ENCODE measurements at regions not wholly inside any gene's neighbourhood (a gene's known extent, or its start where the extent isn't known, plus 50 kb on each side); places are given as distances from the start of the nearest gene placed in this dataset.

DNA sequence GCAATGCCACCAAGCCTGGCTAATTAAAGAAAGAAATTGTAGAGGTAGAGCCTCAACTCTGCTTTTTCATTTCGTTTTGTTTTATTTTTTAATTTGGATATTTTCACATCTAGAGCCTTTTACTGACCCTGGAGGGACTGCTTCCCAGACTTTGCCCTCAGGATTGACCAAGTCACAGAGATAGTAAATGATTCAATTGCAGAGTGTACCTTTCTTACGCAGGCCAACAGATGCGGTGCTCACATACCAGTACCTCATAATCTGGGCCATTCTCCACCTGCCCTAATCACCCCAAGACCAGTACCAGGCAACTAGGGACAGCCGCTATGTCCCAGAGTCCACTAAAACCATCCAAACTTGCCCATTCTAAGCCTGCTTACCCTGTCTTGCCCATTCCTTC is 110.8 kb downstream of the DDX1 start:
- Mint-ChIP-seq H3K9me3 (ENCODE audit: unreplicated experiment) (no peaks in the 10 kb centered on the region), H3K27ac (ENCODE audit: low read depth, unreplicated experiment) (no peak overlapping the region), H3K27me3 (ENCODE audit: insufficient read depth, unreplicated experiment) (no peaks in the 10 kb centered on the region), H3K4me3 (ENCODE audit: unreplicated experiment) (no peak overlapping the region), H3K36me3 (ENCODE audit: insufficient read depth, unreplicated experiment) (no peaks in the 10 kb centered on the region), H3K4me1 (ENCODE audit: insufficient read depth, unreplicated experiment) (no peaks in the 10 kb centered on the region)
- TF ChIP-seq, protein P1, sequence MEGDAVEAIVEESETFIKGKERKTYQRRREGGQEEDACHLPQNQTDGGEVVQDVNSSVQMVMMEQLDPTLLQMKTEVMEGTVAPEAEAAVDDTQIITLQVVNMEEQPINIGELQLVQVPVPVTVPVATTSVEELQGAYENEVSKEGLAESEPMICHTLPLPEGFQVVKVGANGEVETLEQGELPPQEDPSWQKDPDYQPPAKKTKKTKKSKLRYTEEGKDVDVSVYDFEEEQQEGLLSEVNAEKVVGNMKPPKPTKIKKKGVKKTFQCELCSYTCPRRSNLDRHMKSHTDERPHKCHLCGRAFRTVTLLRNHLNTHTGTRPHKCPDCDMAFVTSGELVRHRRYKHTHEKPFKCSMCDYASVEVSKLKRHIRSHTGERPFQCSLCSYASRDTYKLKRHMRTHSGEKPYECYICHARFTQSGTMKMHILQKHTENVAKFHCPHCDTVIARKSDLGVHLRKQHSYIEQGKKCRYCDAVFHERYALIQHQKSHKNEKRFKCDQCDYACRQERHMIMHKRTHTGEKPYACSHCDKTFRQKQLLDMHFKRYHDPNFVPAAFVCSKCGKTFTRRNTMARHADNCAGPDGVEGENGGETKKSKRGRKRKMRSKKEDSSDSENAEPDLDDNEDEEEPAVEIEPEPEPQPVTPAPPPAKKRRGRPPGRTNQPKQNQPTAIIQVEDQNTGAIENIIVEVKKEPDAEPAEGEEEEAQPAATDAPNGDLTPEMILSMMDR (IDR thresholded peaks at IDR 0.05; ENCODE audit: unreplicated experiment) = no peak
- POLR2A ChIA-PET = no interaction called here
- BruUV-seq (replicated peaks) = no TSS peak
- intact Hi-C loops (cut with micrococcal nuclease) = no loop called here
- CTCF ChIA-PET = interaction anchor here (0.7 kb wide), 1 partner anchor 882 kb away, joined by 3 read pairs; no protein-coding TSS in a partner anchor
- no peak for DNase-seq (ENCODE audit: unreplicated experiment)

DNA sequence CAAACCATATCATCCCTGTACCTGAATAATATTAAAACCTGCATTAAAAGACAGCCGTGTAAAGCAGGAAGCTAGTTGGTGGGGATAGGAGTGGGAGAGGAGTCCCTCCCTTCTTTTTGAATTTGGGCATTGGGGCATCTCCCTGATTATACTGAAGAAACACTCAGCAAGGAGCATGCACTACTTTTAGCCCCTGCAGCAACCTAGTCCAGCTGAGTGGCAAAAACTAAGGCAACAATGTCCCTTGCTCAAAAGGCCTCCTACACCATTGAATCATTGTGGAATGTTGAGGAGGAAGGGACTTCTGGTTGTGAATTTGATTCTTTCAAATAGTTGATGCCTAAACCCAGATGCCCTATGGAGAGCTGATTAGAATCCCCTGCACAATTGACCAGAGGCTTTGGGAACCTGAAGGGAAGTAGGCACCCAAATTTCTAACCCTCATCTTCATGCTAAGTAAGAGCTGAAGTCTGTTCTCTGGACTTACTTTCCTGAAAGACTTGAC is 111.7 kb downstream of the DDX1 start:
- POLR2A ChIA-PET = no interaction called here
- CTCF ChIA-PET = interaction anchor here (0.9 kb wide), 1 partner anchor 9 kb away, joined by 3 read pairs; no protein-coding TSS in a partner anchor
- H3K4me3 Mint-ChIP-seq (ENCODE audit: unreplicated experiment) = no peak overlapping the region
- TF ChIP-seq, protein P1 (IDR thresholded peaks at IDR 0.05; ENCODE audit: unreplicated experiment) = no peak
- H3K36me3 Mint-ChIP-seq (ENCODE audit: insufficient read depth, unreplicated experiment) = no peaks in the 10 kb centered on the region
- H3K27ac Mint-ChIP-seq (ENCODE audit: low read depth, unreplicated experiment) = no peak overlapping the region
- no peaks in the 10 kb centered on the region for H3K9me3 Mint-ChIP-seq (ENCODE audit: unreplicated experiment)
- H3K4me1 Mint-ChIP-seq (ENCODE audit: insufficient read depth, unreplicated experiment) = no peaks in the 10 kb centered on the region
- no peak for DNase-seq (ENCODE audit: unreplicated experiment)
- intact Hi-C loops (cut with micrococcal nuclease) = no loop called here
- no peaks in the 10 kb centered on the region for H3K27me3 Mint-ChIP-seq (ENCODE audit: insufficient read depth, unreplicated experiment)
- BruUV-seq (replicated peaks) = no TSS peak

DNA sequence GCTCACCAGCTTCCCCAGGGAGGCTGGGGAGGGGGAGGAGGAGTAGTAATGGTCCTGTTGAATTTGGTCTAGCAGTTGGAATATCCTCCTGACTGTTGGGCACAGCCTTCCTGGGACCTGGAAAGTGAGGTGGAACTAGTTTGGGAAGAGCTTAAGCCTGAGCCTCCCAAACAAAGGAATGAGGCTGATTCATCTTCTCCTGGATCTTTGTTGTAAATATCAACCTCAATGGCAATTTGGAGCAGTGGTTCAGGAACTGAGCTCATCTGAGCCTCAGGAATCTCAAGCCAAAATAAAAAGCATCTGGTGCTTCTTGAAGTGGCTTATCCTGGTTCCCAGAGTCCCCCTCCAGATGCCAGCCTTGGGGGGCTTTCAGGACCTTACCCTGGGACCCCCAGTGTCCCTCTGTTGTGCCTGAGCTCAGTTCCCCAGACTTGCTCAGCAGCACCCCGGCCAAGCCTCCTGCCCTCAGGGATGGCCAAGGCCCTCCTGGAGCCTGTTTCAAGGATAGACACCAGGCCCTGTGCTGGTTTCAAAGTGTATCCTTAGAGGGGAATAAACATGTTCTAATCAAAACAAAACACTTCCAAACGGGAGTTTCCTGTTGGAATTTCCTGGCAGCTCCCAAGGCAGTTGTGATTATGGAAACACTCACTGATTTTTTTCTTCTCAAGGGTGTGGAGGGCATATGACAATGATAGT is 112.6 kb downstream of the DDX1 start:
- Mint-ChIP-seq H3K27ac (ENCODE audit: low read depth, unreplicated experiment) (no peak overlapping the region), H3K4me1 (ENCODE audit: insufficient read depth, unreplicated experiment) (no peaks in the 10 kb centered on the region), H3K4me3 (ENCODE audit: unreplicated experiment) (no peak overlapping the region), H3K27me3 (ENCODE audit: insufficient read depth, unreplicated experiment) (no peaks in the 10 kb centered on the region), H3K36me3 (ENCODE audit: insufficient read depth, unreplicated experiment) (no peaks in the 10 kb centered on the region), H3K9me3 (ENCODE audit: unreplicated experiment) (no peaks in the 10 kb centered on the region)
- TF ChIP-seq, protein P1 (IDR thresholded peaks at IDR 0.05; ENCODE audit: unreplicated experiment) = no peak
- ChIA-PET CTCF (interaction anchor here (0.9 kb wide), 1 partner anchor 8 kb away, joined by 3 read pairs; no protein-coding TSS in a partner anchor), POLR2A (no interaction called here)
- BruUV-seq (replicated peaks) = no TSS peak
- no peak for DNase-seq (ENCODE audit: unreplicated experiment)
- intact Hi-C loops (cut with micrococcal nuclease) = no loop called here

DNA sequence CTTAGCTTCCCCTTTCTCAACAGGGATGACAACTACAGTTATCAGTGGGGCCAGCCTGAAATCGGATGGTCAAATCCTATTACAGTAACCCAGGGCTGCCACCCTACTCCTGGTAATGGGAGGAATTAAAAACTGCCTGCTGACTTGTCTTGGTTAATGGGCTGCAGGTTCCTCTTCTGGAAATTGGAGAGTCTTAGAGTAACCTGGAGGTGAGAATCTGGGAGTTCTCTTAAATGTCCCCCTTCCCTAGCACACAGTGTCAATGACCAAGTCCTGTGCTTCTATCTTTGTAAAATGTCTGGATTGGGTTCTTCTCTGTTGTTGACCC is 113.1 kb downstream of the DDX1 start:
- Mint-ChIP-seq H3K4me1 (ENCODE audit: insufficient read depth, unreplicated experiment) (no peaks in the 10 kb centered on the region), H3K27me3 (ENCODE audit: insufficient read depth, unreplicated experiment) (no peaks in the 10 kb centered on the region), H3K36me3 (ENCODE audit: insufficient read depth, unreplicated experiment) (no peaks in the 10 kb centered on the region), H3K9me3 (ENCODE audit: unreplicated experiment) (no peaks in the 10 kb centered on the region), H3K27ac (ENCODE audit: low read depth, unreplicated experiment) (no peak overlapping the region), H3K4me3 (ENCODE audit: unreplicated experiment) (no peak overlapping the region)
- BruUV-seq (replicated peaks) = no TSS peak
- TF ChIP-seq, protein P1 (IDR thresholded peaks at IDR 0.05; ENCODE audit: unreplicated experiment) = no peak
- ChIA-PET CTCF (no interaction called here), POLR2A (no interaction called here)
- intact Hi-C loops (cut with micrococcal nuclease) = no loop called here
- DNase-seq (ENCODE audit: unreplicated experiment) = no peak

Measured in MCF 10A (cell line).